Kidney epithelial cell (primary cell): ENCODE measurements at regions not wholly inside any gene's neighbourhood (a gene's known extent, or its start where the extent isn't known, plus 50 kb on each side); places are given as distances from the start of the nearest gene placed in this dataset.

ENCODE experiments used
- DNase-seq: peaks from one replicate; pipeline ENCODE4 v3.0.0-alpha.2; 2010; ENCODE audit warnings: low read depth
- H3K27me3 ChIP-seq: 2 replicates; pipeline ENCODE4 v1.6.0; 2011; ENCODE audit warnings: low read length; ENCODE audit not compliant: control insufficient read depth, insufficient read depth
- H3K36me3 ChIP-seq: 2 replicates; pipeline ENCODE4 v1.5.1; 2011; ENCODE audit warnings: low read length; ENCODE audit not compliant: control insufficient read depth, insufficient read depth
- H3K4me3 ChIP-seq: 2 replicates; pipeline ENCODE4 v1.5.1; 2011; ENCODE audit warnings: low read depth, mild to moderate bottlenecking, control low read depth, low read length
- TF ChIP-seq, protein P1 (sequence below): IDR thresholded peaks from 2 replicates; pipeline ENCODE4 v1.5.1; 2011; ENCODE audit warnings: mild to moderate bottlenecking, moderate library complexity, low read length, control low read depth, inconsistent platforms; ENCODE audit not compliant: insufficient read depth, poor library complexity, severe bottlenecking

DNA sequence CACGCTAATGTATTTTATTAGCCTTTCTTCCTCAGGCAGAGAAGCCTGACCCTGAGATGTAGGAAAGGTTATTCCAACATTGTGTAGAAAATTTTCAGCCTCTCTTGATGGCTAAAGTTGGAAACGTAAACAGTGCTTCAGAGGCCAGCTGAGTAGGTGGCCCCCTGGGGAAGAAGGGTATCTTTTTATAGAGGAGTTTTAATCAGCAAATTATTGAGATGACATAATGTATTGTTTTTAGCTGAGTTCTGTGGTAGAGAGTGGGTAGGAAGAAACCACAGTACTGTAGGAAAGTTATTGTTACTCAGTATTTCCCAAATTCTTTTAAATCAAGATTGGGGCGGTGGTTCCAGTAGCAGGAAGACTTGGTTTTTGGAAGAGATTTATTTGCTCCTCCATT lies 268.8 kb downstream of the DLEU7 start:
- H3K4me3 ChIP-seq: no peak overlapping the region
- H3K36me3 ChIP-seq: no peaks in the 10 kb centered on the region
- DNase-seq: no peak
- TF ChIP-seq, protein P1, sequence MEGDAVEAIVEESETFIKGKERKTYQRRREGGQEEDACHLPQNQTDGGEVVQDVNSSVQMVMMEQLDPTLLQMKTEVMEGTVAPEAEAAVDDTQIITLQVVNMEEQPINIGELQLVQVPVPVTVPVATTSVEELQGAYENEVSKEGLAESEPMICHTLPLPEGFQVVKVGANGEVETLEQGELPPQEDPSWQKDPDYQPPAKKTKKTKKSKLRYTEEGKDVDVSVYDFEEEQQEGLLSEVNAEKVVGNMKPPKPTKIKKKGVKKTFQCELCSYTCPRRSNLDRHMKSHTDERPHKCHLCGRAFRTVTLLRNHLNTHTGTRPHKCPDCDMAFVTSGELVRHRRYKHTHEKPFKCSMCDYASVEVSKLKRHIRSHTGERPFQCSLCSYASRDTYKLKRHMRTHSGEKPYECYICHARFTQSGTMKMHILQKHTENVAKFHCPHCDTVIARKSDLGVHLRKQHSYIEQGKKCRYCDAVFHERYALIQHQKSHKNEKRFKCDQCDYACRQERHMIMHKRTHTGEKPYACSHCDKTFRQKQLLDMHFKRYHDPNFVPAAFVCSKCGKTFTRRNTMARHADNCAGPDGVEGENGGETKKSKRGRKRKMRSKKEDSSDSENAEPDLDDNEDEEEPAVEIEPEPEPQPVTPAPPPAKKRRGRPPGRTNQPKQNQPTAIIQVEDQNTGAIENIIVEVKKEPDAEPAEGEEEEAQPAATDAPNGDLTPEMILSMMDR: no peak
- peaks cover 4% of the 10 kb centered on the region for H3K27me3 ChIP-seq

DNA sequence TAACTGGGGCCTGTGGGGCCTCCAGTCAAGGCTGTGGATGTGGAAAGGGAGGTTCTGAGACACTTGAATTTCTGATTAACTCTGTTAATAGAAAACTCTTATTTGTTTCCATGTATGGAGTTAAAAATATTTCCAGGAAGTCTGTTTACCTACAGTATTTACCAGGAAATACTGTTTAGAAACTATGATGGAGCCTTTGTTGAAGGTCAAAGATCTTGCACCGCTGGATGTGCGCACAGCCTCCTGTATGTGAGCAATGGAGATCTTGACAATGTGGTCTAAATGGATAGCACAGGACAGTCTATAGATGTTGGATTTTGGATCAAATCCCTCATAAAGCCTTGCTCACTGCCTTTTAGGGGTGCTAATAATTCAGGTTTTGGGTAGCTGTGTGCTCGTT lies 268.4 kb downstream of the DLEU7 start:
- DNase-seq: no peak
- TF ChIP-seq, protein P1: no peak
- Histone ChIP-seq H3K4me3 (no peak overlapping the region), H3K27me3 (peaks cover 4% of the 10 kb centered on the region), H3K36me3 (no peaks in the 10 kb centered on the region)

- Histone ChIP-seq H3K27me3 (peaks cover 4% of the 10 kb centered on the region), H3K4me3 (no peak overlapping the region), H3K36me3 (no peaks in the 10 kb centered on the region)
- DNase-seq: no peak
- TF ChIP-seq, protein P1: no peak
These were observed 267.3 kb downstream of the DLEU7 start for GRCh38 chr13:50576156-50576555.

DNA sequence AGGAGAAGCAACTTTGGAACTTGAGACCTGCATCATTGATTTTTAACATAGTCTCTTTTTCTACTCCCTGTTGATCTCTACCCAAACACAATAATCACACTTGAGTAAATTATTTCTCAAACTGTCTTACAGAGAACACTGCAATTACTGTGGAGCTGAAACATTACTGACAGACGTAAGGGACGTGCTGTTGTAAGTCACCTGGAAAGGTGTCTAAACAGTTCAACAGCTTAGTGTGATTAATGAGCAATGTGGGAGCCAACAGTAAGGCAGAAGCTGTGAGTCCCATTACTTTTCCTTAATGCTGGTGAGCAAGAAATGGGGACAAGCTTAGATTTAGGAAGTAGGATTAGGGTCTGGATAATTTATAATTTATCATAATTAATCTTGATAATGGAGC lies 265.7 kb downstream of the DLEU7 start:
- DNase-seq: no peak
- TF ChIP-seq, protein P1: no peak
- H3K36me3 ChIP-seq: no peaks in the 10 kb centered on the region
- no peak overlapping the region for H3K4me3 ChIP-seq
- peaks cover 4% of the 10 kb centered on the region for H3K27me3 ChIP-seq

- Histone ChIP-seq H3K4me3 (no peak overlapping the region), H3K36me3 (no peaks in the 10 kb centered on the region), H3K27me3 (peaks cover 4% of the 10 kb centered on the region)
- TF ChIP-seq, protein P1: no peak
- no peak for DNase-seq
These were observed 262.7 kb downstream of the DLEU7 start for GRCh38 chr13:50580684-50581305.

DNA sequence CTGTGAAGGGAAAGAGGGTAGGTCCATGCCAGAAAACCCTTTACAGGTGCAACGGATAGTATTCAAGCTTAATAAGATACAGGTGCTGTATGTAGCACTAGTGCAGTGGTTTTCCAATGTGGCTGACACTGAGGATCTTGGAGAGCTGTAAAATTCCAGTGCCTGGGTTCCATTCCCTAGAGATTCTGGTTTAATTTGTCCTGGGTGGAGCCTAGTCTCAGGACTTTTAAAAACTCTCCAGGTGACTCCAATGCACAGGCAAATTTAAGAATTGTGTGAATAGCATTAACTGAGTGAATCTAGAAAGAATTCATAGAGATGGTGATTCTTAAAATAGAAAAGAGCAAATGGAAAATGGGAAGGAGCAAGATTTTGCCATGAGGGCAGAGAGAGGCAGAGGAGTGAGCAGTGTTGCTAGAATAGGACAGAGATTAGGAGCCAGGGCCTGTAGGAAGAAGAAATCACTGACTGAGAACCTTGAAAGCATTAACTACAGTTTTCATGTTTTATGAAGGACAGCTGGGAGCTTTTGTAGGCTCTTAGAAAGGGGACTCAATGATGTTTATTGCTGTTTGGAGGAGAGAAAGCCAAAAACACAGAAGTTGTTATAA lies 261.8 kb downstream of the DLEU7 start:
- Histone ChIP-seq H3K27me3 (peaks cover 4% of the 10 kb centered on the region), H3K36me3 (no peaks in the 10 kb centered on the region), H3K4me3 (no peak overlapping the region)
- TF ChIP-seq, protein P1: no peak
- DNase-seq: no peak
